C4-2B (cell line): ENCODE measurements at regions not wholly inside any gene's neighbourhood (a gene's known extent, or its start where the extent isn't known, plus 50 kb on each side); places are given as distances from the start of the nearest gene placed in this dataset.

ENCODE experiments used
- H3K27ac ChIP-seq: fragments of 450-650 bp; 2 replicates; pipeline ENCODE4 v1.5.1; 2017
- CTCF ChIP-seq: fragments of 450-650 bp; conservative IDR thresholded peaks from 2 replicates; pipeline ENCODE4 v1.5.1; 2017; ENCODE audit warnings: mild to moderate bottlenecking
- ZFX ChIP-seq: fragments of 450-650 bp; IDR thresholded peaks from 2 replicates; pipeline ENCODE4 v1.6.1; 2017

GRCh38 chr10:90047243-90047729, 345.9 kb downstream of the KIF20B start:
- no peak for TF ChIP-seq ZFX
- TF ChIP-seq CTCF, result no peak
- H3K27ac ChIP-seq, result no peak overlapping the region

- TF ChIP-seq ZFX (no peak), CTCF (no peak)
- peak overlapping the region; percentile 6; the same call in 1 of the 2 replicates for H3K27ac ChIP-seq
These were observed 349.7 kb downstream of the KIF20B start for GRCh38 chr10:90051053-90051452.

- TF ChIP-seq CTCF, result no peak
- no peak for TF ChIP-seq ZFX
- H3K27ac ChIP-seq, result peak overlapping the region; percentile 6; the same call in 1 of the 2 replicates
These were observed 350.1 kb downstream of the KIF20B start for GRCh38 chr10:90051474-90051873.

- TF ChIP-seq CTCF (no peak), ZFX (no peak)
These were observed 361.4 kb downstream of the KIF20B start for GRCh38 chr10:90062786-90063185.

GRCh38 chr10:90064295-90064694, 362.9 kb downstream of the KIF20B start:
- TF ChIP-seq ZFX, result no peak
- no peak for TF ChIP-seq CTCF
- H3K27ac ChIP-seq, result no peak overlapping the region

More at GRCh38 chr10:90062786-90063185, 361.4 kb downstream of the KIF20B start:
- no peak overlapping the region for H3K27ac ChIP-seq

GRCh38 chr10:90066435-90066834, 365.0 kb downstream of the KIF20B start:
- TF ChIP-seq ZFX (no peak), CTCF (no peak)
- H3K27ac ChIP-seq, result no peak overlapping the region

GRCh38 chr10:90075995-90076394, 374.6 kb downstream of the KIF20B start:
- no peak for TF ChIP-seq ZFX
- TF ChIP-seq CTCF, result no peak
- no peak overlapping the region for H3K27ac ChIP-seq
